ENCODE measurements at regions not wholly inside any gene's neighbourhood (a gene's known extent, or its start where the extent isn't known, plus 50 kb on each side); places are given as distances from the start of the nearest gene placed in this dataset.
A peak's percentile ranks its signal among the peaks of the same experiment; 100 is the strongest.

GRCh38 chr2:105553538-105554196 is 154.8 kb upstream of the FHL2 start:
- no peak for DNase-seq (ENCODE audit: extremely low spot score)
- POLR2A ChIA-PET: no interaction called here
- no peak for TF ChIP-seq CTCF (IDR thresholded peaks at IDR 0.05; ENCODE audit: control extremely low read depth, extremely low read depth, low read depth, missing control alignments)
- CTCF ChIA-PET: interaction anchor here (1.2 to 1.6 kb wide), 4 partner anchors 9 to 184 kb away, joined by 3 to 6 read pairs (median 4); no protein-coding TSS in a partner anchor

- CTCF ChIA-PET: interaction anchor here (0.9 to 2.7 kb wide), 9 partner anchors 9 to 204 kb away, joined by 3 to 20 read pairs (median 3); no protein-coding TSS in a partner anchor
- no peak for DNase-seq (ENCODE audit: extremely low spot score)
- no peak for TF ChIP-seq CTCF (IDR thresholded peaks at IDR 0.05; ENCODE audit: control extremely low read depth, extremely low read depth, low read depth, missing control alignments)
- POLR2A ChIA-PET: no interaction called here
Observed at GRCh38 chr2:105546628-105546974, 147.8 kb upstream of the FHL2 start.

- POLR2A ChIA-PET: no interaction called here
- DNase-seq (ENCODE audit: extremely low spot score): peak; percentile 75
- TF ChIP-seq CTCF (IDR thresholded peaks at IDR 0.05; ENCODE audit: control extremely low read depth, extremely low read depth, low read depth, missing control alignments): peak; percentile 63
- CTCF ChIA-PET: interaction anchor here (1.0 to 2.7 kb wide), 9 partner anchors 9 to 203 kb away, joined by 3 to 20 read pairs (median 3); no protein-coding TSS in a partner anchor
Observed at GRCh38 chr2:105545730-105546627, 147.1 kb upstream of the FHL2 start.

- POLR2A ChIA-PET: no interaction called here
- TF ChIP-seq CTCF (IDR thresholded peaks at IDR 0.05; ENCODE audit: control extremely low read depth, extremely low read depth, low read depth, missing control alignments): peak; percentile 4
- CTCF ChIA-PET: interaction anchor here (1.0 to 1.9 kb wide), 10 partner anchors 10 to 197 kb away, joined by 3 to 8 read pairs (median 4); no protein-coding TSS in a partner anchor
- DNase-seq (ENCODE audit: extremely low spot score): no peak
Observed at GRCh38 chr2:105544591-105545377, 145.9 kb upstream of the FHL2 start.

GRCh38 chr2:105541189-105542050 is 142.6 kb upstream of the FHL2 start:
- TF ChIP-seq CTCF (IDR thresholded peaks at IDR 0.05; ENCODE audit: control extremely low read depth, extremely low read depth, low read depth, missing control alignments): no peak
- no peak for DNase-seq (ENCODE audit: extremely low spot score)
- ChIA-PET CTCF (no interaction called here), POLR2A (no interaction called here)

Measured in GM10248 (cell line).